ENCODE measurements at regions not wholly inside any gene's neighbourhood (a gene's known extent, or its start where the extent isn't known, plus 50 kb on each side); places are given as distances from the start of the nearest gene placed in this dataset.

DNA sequence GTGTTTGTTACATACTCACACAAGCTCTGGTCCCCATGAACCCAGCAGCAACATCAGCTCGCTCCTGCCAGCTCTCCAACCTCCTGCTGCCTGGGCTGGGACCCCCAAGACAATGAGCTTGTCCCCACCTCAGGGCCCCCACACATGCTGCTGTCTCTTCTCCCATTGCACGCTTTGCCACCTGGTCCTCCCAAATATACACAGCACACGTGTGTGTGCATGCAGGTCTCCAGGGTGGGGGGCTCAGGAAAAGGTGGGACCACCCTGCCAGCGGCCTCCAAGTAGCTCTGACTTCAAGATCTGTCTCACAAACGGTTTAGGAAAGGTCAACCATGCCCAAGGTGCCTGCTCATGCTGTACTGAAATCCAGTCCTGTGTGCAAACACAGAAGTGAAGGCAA lies 68.1 kb upstream of the CCND1 start:
- TF ChIP-seq MYNN (tag by site-specific recombination; IDR thresholded peaks at IDR 0.05; ENCODE audit: borderline replicate concordance) = no peak
- TF ChIP-seq ZNF335 (tag by site-specific recombination; conservative IDR thresholded peaks at IDR 0.05) = no peak
- no peak for TF ChIP-seq ZNF404 (tag by site-specific recombination; IDR thresholded peaks at IDR 0.05)
- TF ChIP-seq PATZ1 (tag by site-specific recombination; IDR thresholded peaks at IDR 0.05) = no peak
- no peak for TF ChIP-seq ZBTB26 (tag by site-specific recombination; optimal IDR thresholded peaks at IDR 0.05)
- TF ChIP-seq ZBTB44 (tag by site-specific recombination; IDR thresholded peaks at IDR 0.05) = no peak
- no peak for TF ChIP-seq ZNF140 (tag by site-specific recombination; IDR thresholded peaks at IDR 0.05)
- no peak for TF ChIP-seq ZNF37A (tag by site-specific recombination; IDR thresholded peaks at IDR 0.05)
- TF ChIP-seq ZNF473 (tag by site-specific recombination; IDR thresholded peaks at IDR 0.05) = no peak
- no peak for TF ChIP-seq ZNF664 (tag by site-specific recombination; IDR thresholded peaks at IDR 0.05)
- TF ChIP-seq SP7 (tag by site-specific recombination; IDR thresholded peaks at IDR 0.05) = no peak
- Histone ChIP-seq H3K36me3 (ENCODE audit: control insufficient read depth in 2 of 2, insufficient read depth in 1 of 2, low read length in 2 of 2) (no peaks in the 10 kb centered on the region), H3K9me3 (ENCODE audit: control insufficient read depth, insufficient read depth, low read depth, low read length) (no peaks in the 10 kb centered on the region), H3K4me3 (ENCODE audit: low read depth, low read length) (no peak overlapping the region), H3K27ac (ENCODE audit: extremely low read depth, low read depth, low read length) (no peak overlapping the region), H3K4me1 (ENCODE audit: control insufficient read depth, insufficient read depth, low read length) (no peaks in the 10 kb centered on the region)
- ChIA-PET CTCF (no interaction called here), POLR2A (no interaction called here)

DNA sequence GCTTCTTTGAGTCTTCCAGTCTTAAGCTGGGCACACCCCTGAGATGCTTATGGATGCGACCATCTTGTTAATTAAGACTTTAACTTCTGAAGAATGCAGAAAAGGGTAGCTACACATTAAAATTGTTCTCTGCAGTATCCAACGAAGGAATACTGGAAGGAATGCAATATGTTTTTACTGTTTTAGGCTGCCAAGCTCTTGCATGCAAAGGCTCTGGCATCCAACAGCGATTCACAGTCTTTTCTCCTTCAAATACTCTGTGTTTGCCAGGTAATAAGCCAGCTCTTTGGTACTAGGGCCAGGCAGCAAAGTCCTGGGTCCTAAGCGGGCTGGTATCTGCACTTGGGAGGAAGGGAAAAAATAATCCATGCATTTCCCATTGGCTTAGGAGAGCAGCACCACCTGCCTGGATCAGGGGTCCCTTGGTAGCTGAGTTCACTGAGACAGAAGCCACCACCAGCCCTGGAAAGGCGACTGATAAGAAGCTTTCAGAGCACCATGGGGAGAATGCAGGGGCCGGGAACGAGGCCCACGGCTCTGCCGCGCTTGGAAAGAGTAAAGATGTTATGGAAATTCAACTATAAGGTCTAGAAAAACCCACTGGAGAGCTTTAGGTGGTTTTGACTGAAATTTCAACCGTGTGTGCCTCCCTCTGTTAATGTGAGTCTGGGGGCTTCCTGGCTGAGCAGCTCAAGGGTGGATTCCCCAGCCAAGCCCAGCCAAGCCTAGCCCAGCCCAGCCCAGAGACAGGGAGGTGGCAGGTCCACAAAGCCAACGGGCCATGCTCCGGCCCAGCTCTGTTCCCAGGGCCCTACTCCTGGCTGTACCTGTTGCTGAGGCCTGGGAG lies 67.0 kb upstream of the CCND1 start:
- H3K27ac ChIP-seq (ENCODE audit: extremely low read depth, low read depth, low read length) = no peak overlapping the region

GRCh38 chr11:69574608-69575255 lies 66.2 kb upstream of the CCND1 start:
- POLR2A ChIA-PET = no interaction called here
- Histone ChIP-seq H3K36me3 (ENCODE audit: control insufficient read depth in 2 of 2, insufficient read depth in 1 of 2, low read length in 2 of 2) (no peaks in the 10 kb centered on the region), H3K4me1 (ENCODE audit: control insufficient read depth, insufficient read depth, low read length) (no peaks in the 10 kb centered on the region), H3K4me3 (ENCODE audit: low read depth, low read length) (no peak overlapping the region), H3K27ac (ENCODE audit: extremely low read depth, low read depth, low read length) (no peak overlapping the region), H3K9me3 (ENCODE audit: control insufficient read depth, insufficient read depth, low read depth, low read length) (no peaks in the 10 kb centered on the region)
- TF ChIP-seq OVOL3 (tag by site-specific recombination; IDR thresholded peaks at IDR 0.05) (no peak), ZNF571 (tag by site-specific recombination; IDR thresholded peaks at IDR 0.05) (no peak), SCRT1 (tag by site-specific recombination; IDR thresholded peaks at IDR 0.05; ENCODE audit: borderline replicate concordance) (no peak), GLI4 (tag by site-specific recombination; IDR thresholded peaks at IDR 0.05) (no peak), ZNF660 (tag by site-specific recombination; IDR thresholded peaks at IDR 0.05) (no peak), ZNF324 (tag by site-specific recombination; IDR thresholded peaks at IDR 0.05) (no peak), ZNF777 (tag by site-specific recombination; IDR thresholded peaks at IDR 0.05; ENCODE audit: borderline replicate concordance) (no peak), KLF16 (tag by site-specific recombination; IDR thresholded peaks at IDR 0.05) (no peak), GFI1B (tag by site-specific recombination; IDR thresholded peaks at IDR 0.05) (no peak)
- TF ChIP-seq, protein P1, sequence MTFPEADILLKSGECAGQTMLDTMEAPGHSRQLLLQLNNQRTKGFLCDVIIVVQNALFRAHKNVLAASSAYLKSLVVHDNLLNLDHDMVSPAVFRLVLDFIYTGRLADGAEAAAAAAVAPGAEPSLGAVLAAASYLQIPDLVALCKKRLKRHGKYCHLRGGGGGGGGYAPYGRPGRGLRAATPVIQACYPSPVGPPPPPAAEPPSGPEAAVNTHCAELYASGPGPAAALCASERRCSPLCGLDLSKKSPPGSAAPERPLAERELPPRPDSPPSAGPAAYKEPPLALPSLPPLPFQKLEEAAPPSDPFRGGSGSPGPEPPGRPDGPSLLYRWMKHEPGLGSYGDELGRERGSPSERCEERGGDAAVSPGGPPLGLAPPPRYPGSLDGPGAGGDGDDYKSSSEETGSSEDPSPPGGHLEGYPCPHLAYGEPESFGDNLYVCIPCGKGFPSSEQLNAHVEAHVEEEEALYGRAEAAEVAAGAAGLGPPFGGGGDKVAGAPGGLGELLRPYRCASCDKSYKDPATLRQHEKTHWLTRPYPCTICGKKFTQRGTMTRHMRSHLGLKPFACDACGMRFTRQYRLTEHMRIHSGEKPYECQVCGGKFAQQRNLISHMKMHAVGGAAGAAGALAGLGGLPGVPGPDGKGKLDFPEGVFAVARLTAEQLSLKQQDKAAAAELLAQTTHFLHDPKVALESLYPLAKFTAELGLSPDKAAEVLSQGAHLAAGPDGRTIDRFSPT (tag by site-specific recombination; IDR thresholded peaks at IDR 0.05) = no peak
- CTCF ChIA-PET = no interaction called here

More for the DNA sequence above, 67.0 kb upstream of the CCND1 start:
- TF ChIP-seq ZNF184 (tag by site-specific recombination; IDR thresholded peaks at IDR 0.05) (no peak), GLI4 (tag by site-specific recombination; IDR thresholded peaks at IDR 0.05) (no peak)
- no peaks in the 10 kb centered on the region for H3K36me3 ChIP-seq (ENCODE audit: control insufficient read depth in 2 of 2, insufficient read depth in 1 of 2, low read length in 2 of 2)
- H3K4me3 ChIP-seq (ENCODE audit: low read depth, low read length) = no peak overlapping the region
- ChIA-PET POLR2A (no interaction called here), CTCF (no interaction called here)
- no peaks in the 10 kb centered on the region for H3K4me1 ChIP-seq (ENCODE audit: control insufficient read depth, insufficient read depth, low read length)
- H3K9me3 ChIP-seq (ENCODE audit: control insufficient read depth, insufficient read depth, low read depth, low read length) = no peaks in the 10 kb centered on the region
